ENCODE measurements at regions not wholly inside any gene's neighbourhood (a gene's known extent, or its start where the extent isn't known, plus 50 kb on each side); places are given as distances from the start of the nearest gene placed in this dataset.
"Not testable (repeated sequence)": the region's sequence is repeated elsewhere in the genome, so short reads cannot be mapped to it uniquely, and the experiment has no call there.

- H3K4me1 ChIP-seq: no peaks in the 10 kb centered on the region
- H3K9me3 ChIP-seq: no peaks in the 10 kb centered on the region; the same call in 1 of the 2 replicates
- no peaks in the 10 kb centered on the region for H3K27me3 ChIP-seq (ENCODE audit: low read depth)
- no peak overlapping the region for H3K4me3 ChIP-seq
- H3K36me3 ChIP-seq (replicated peaks): no peaks in the 10 kb centered on the region
- in situ Hi-C loops (cut with MboI; ENCODE audit: low sequenced_read_pairs): no loop called here
- DNase-seq (ENCODE audit: low spot score in 2 of 2): no peak
Measured at GRCh38 chrX:7372825-7373525, 225.0 kb upstream of the PUDP start.

- Histone ChIP-seq H3K4me3 (no peak overlapping the region), H3K4me1 (peaks cover 20% of the 10 kb centered on the region), H3K27me3 (ENCODE audit: low read depth) (no peaks in the 10 kb centered on the region), H3K9me3 (no peaks in the 10 kb centered on the region), H3K36me3 (replicated peaks) (no peaks in the 10 kb centered on the region)
- in situ Hi-C loops (cut with MboI; ENCODE audit: low sequenced_read_pairs): no loop called here
- no peak for DNase-seq (ENCODE audit: low spot score in 2 of 2)
Measured at GRCh38 chrX:7362111-7362510, 214.2 kb upstream of the PUDP start.

- H3K9me3 ChIP-seq: no peaks in the 10 kb centered on the region
- no peaks in the 10 kb centered on the region for H3K27me3 ChIP-seq (ENCODE audit: low read depth)
- no peak for DNase-seq (ENCODE audit: low spot score in 2 of 2)
- in situ Hi-C loops (cut with MboI; ENCODE audit: low sequenced_read_pairs): no loop called here
- no peaks in the 10 kb centered on the region for H3K36me3 ChIP-seq (replicated peaks)
- H3K4me1 ChIP-seq: no peaks in the 10 kb centered on the region
- no peak overlapping the region for H3K4me3 ChIP-seq
Measured at GRCh38 chrX:7351926-7352325, 204.0 kb upstream of the PUDP start.

- Histone ChIP-seq H3K9me3 (no peaks in the 10 kb centered on the region), H3K4me3 (no peak overlapping the region), H3K4me1 (no peaks in the 10 kb centered on the region), H3K36me3 (replicated peaks) (no peaks in the 10 kb centered on the region), H3K27me3 (ENCODE audit: low read depth) (no peaks in the 10 kb centered on the region)
- in situ Hi-C loops (cut with MboI; ENCODE audit: low sequenced_read_pairs): no loop called here
- DNase-seq (ENCODE audit: low spot score in 2 of 2): no peak
Measured at GRCh38 chrX:7347465-7347864, 199.5 kb upstream of the PUDP start.

- in situ Hi-C loops (cut with MboI; ENCODE audit: low sequenced_read_pairs): no loop called here
- Histone ChIP-seq H3K4me1 (no peaks in the 10 kb centered on the region), H3K36me3 (replicated peaks) (no peaks in the 10 kb centered on the region), H3K4me3 (no peak overlapping the region), H3K9me3 (no peaks in the 10 kb centered on the region), H3K27me3 (ENCODE audit: low read depth) (no peaks in the 10 kb centered on the region)
- DNase-seq (ENCODE audit: low spot score in 2 of 2): no peak
Measured at GRCh38 chrX:7346021-7346420, 198.1 kb upstream of the PUDP start.

- in situ Hi-C loops (cut with MboI; ENCODE audit: low sequenced_read_pairs): no loop called here
- H3K27me3 ChIP-seq (ENCODE audit: low read depth): no peaks in the 10 kb centered on the region
- H3K36me3 ChIP-seq (replicated peaks): no peaks in the 10 kb centered on the region
- H3K9me3 ChIP-seq: no peaks in the 10 kb centered on the region
- H3K4me1 ChIP-seq: no peaks in the 10 kb centered on the region
- no peak overlapping the region for H3K4me3 ChIP-seq
- no peak for DNase-seq (ENCODE audit: low spot score in 2 of 2)
Measured at GRCh38 chrX:7343181-7343580, 195.2 kb upstream of the PUDP start.

- in situ Hi-C loops (cut with MboI; ENCODE audit: low sequenced_read_pairs); H3K27me3 ChIP-seq (ENCODE audit: low read depth): not testable (repeated sequence)
Measured at GRCh38 chrX:7335816-7336362, 187.9 kb upstream of the PUDP start.

GRCh38 chrX:7334253-7334935, 186.4 kb upstream of the PUDP start:
- no peaks in the 10 kb centered on the region for H3K4me1 ChIP-seq
- H3K4me3 ChIP-seq: no peak overlapping the region
- no peaks in the 10 kb centered on the region for H3K9me3 ChIP-seq
- no peak for DNase-seq (ENCODE audit: low spot score in 2 of 2)
- H3K36me3 ChIP-seq (replicated peaks): no peaks in the 10 kb centered on the region
- in situ Hi-C loops (cut with MboI; ENCODE audit: low sequenced_read_pairs): no loop called here
- no peaks in the 10 kb centered on the region for H3K27me3 ChIP-seq (ENCODE audit: low read depth)

More at GRCh38 chrX:7335816-7336362, 187.9 kb upstream of the PUDP start:
- H3K4me1 ChIP-seq; DNase-seq (ENCODE audit: low spot score in 2 of 2); H3K36me3 ChIP-seq (replicated peaks); H3K4me3 ChIP-seq; H3K9me3 ChIP-seq: not testable (repeated sequence)

- H3K9me3 ChIP-seq: no peaks in the 10 kb centered on the region
- no peaks in the 10 kb centered on the region for H3K36me3 ChIP-seq (replicated peaks)
- H3K27me3 ChIP-seq (ENCODE audit: low read depth): no peaks in the 10 kb centered on the region
- DNase-seq (ENCODE audit: low spot score in 2 of 2): no peak
- H3K4me1 ChIP-seq: no peaks in the 10 kb centered on the region
- in situ Hi-C loops (cut with MboI; ENCODE audit: low sequenced_read_pairs): no loop called here
- H3K4me3 ChIP-seq: no peak overlapping the region
Measured at GRCh38 chrX:7330971-7331746, 183.2 kb upstream of the PUDP start.

- Histone ChIP-seq H3K27me3 (ENCODE audit: low read depth) (no peaks in the 10 kb centered on the region), H3K36me3 (replicated peaks) (no peaks in the 10 kb centered on the region), H3K9me3 (no peaks in the 10 kb centered on the region), H3K4me3 (no peak overlapping the region), H3K4me1 (no peaks in the 10 kb centered on the region)
- DNase-seq (ENCODE audit: low spot score in 2 of 2): no peak
- in situ Hi-C loops (cut with MboI; ENCODE audit: low sequenced_read_pairs): no loop called here
Measured at GRCh38 chrX:7330556-7330955, 182.6 kb upstream of the PUDP start.

- no peaks in the 10 kb centered on the region for H3K36me3 ChIP-seq (replicated peaks)
- in situ Hi-C loops (cut with MboI; ENCODE audit: low sequenced_read_pairs): no loop called here
- DNase-seq (ENCODE audit: low spot score in 2 of 2): no peak
Measured at GRCh38 chrX:7318661-7319060, 170.7 kb upstream of the PUDP start.

GRCh38 chrX:7318241-7318640, 170.3 kb upstream of the PUDP start:
- no peaks in the 10 kb centered on the region for H3K36me3 ChIP-seq (replicated peaks)

More at GRCh38 chrX:7318661-7319060, 170.7 kb upstream of the PUDP start:
- H3K27me3 ChIP-seq (ENCODE audit: low read depth): no peaks in the 10 kb centered on the region
- no peaks in the 10 kb centered on the region for H3K4me1 ChIP-seq
- no peak overlapping the region for H3K4me3 ChIP-seq
- H3K9me3 ChIP-seq: no peaks in the 10 kb centered on the region

GRCh38 chrX:7316887-7317286, 168.9 kb upstream of the PUDP start:
- Histone ChIP-seq H3K9me3 (no peaks in the 10 kb centered on the region), H3K4me3 (no peak overlapping the region), H3K27me3 (ENCODE audit: low read depth) (no peaks in the 10 kb centered on the region), H3K36me3 (replicated peaks) (no peaks in the 10 kb centered on the region), H3K4me1 (no peaks in the 10 kb centered on the region)
- DNase-seq (ENCODE audit: low spot score in 2 of 2): no peak
- in situ Hi-C loops (cut with MboI; ENCODE audit: low sequenced_read_pairs): no loop called here

More at GRCh38 chrX:7318241-7318640, 170.3 kb upstream of the PUDP start:
- no peak overlapping the region for H3K4me3 ChIP-seq
- H3K27me3 ChIP-seq (ENCODE audit: low read depth): no peaks in the 10 kb centered on the region
- in situ Hi-C loops (cut with MboI; ENCODE audit: low sequenced_read_pairs): no loop called here
- no peak for DNase-seq (ENCODE audit: low spot score in 2 of 2)
- H3K9me3 ChIP-seq: no peaks in the 10 kb centered on the region
- H3K4me1 ChIP-seq: no peaks in the 10 kb centered on the region

GRCh38 chrX:7316280-7316679, 168.3 kb upstream of the PUDP start:
- H3K4me3 ChIP-seq: no peak overlapping the region
- no peaks in the 10 kb centered on the region for H3K9me3 ChIP-seq
- no peaks in the 10 kb centered on the region for H3K27me3 ChIP-seq (ENCODE audit: low read depth)
- in situ Hi-C loops (cut with MboI; ENCODE audit: low sequenced_read_pairs): no loop called here
- DNase-seq (ENCODE audit: low spot score in 2 of 2): no peak
- no peaks in the 10 kb centered on the region for H3K36me3 ChIP-seq (replicated peaks)
- H3K4me1 ChIP-seq: no peaks in the 10 kb centered on the region
